Prostate gland (tissue), 2 donors: ENCODE measurements at regions not wholly inside any gene's neighbourhood (a gene's known extent, or its start where the extent isn't known, plus 50 kb on each side); places are given as distances from the start of the nearest gene placed in this dataset.

ENCODE experiments used
- CTCF ChIP-seq, 4 experiments: fragments of 200-600 bp in 2 of 4; fragments of 450-650 bp in 2 of 4; sonication (generic) in 2 of 4; IDR thresholded peaks; 1 replicate in 3 of 4; 2 replicates in 1 of 4; pipeline ENCODE4 v1.5.1; 2016 to 2019; ENCODE audit warnings: antibody characterized with exemption in 4 of 4, mild to moderate bottlenecking in 2 of 4, moderate library complexity in 2 of 4
- POLR2A ChIP-seq: fragments of 450-650 bp; IDR thresholded peaks from one replicate; pipeline ENCODE4 v1.6.1; 2016; ENCODE audit warnings: antibody characterized with exemption, mild to moderate bottlenecking
- POLR2AphosphoS5 ChIP-seq: sonication (generic); formaldehyde crosslinking; IDR thresholded peaks from one replicate; pipeline ENCODE4 v1.6.1; 2017; ENCODE audit warnings: antibody characterized with exemption

GRCh38 chr1:221117548-221117951 is 238.3 kb downstream of the HLX start:
- no peak for TF ChIP-seq CTCF (IDR thresholded peaks at IDR 0.05)
- TF ChIP-seq POLR2A: no peak
- TF ChIP-seq POLR2AphosphoS5: no peak
